ENCODE measurements at regions not wholly inside any gene's neighbourhood (a gene's known extent, or its start where the extent isn't known, plus 50 kb on each side); places are given as distances from the start of the nearest gene placed in this dataset.

DNA sequence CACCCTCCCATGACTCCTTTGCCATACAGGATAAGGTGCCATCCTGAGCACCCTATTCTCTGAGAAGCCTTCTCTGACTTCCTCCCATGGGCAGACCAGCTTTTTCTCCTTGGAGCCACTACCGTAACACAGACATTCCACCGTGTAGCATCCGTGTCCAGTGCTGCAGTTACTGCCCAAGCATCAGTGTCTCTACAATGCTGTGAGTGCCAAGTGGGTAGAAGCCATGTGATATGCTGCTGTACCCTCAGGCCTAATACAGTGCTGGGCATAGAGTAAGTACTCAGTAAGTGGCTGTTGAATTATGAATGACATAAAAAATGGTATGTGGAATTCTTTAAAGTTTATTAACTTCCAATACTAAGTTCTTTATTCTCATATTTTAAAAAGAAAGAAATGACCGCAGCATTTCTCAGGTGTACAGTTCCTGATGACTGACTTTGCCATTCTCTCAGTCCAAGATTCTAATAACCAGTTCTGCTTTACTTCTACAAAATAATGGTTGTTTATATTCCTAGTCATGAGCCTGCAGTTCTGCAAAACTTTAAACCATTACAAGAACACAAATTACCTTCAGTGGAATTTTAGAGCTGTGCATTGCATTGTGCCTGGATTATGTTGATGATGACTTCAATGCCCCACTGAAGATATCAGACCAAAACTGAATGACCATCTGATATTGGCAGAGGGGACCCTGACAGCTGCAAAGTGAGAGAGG is 118.7 kb downstream of the RPAP3 start (continued):
- TF ChIP-seq, protein P1, sequence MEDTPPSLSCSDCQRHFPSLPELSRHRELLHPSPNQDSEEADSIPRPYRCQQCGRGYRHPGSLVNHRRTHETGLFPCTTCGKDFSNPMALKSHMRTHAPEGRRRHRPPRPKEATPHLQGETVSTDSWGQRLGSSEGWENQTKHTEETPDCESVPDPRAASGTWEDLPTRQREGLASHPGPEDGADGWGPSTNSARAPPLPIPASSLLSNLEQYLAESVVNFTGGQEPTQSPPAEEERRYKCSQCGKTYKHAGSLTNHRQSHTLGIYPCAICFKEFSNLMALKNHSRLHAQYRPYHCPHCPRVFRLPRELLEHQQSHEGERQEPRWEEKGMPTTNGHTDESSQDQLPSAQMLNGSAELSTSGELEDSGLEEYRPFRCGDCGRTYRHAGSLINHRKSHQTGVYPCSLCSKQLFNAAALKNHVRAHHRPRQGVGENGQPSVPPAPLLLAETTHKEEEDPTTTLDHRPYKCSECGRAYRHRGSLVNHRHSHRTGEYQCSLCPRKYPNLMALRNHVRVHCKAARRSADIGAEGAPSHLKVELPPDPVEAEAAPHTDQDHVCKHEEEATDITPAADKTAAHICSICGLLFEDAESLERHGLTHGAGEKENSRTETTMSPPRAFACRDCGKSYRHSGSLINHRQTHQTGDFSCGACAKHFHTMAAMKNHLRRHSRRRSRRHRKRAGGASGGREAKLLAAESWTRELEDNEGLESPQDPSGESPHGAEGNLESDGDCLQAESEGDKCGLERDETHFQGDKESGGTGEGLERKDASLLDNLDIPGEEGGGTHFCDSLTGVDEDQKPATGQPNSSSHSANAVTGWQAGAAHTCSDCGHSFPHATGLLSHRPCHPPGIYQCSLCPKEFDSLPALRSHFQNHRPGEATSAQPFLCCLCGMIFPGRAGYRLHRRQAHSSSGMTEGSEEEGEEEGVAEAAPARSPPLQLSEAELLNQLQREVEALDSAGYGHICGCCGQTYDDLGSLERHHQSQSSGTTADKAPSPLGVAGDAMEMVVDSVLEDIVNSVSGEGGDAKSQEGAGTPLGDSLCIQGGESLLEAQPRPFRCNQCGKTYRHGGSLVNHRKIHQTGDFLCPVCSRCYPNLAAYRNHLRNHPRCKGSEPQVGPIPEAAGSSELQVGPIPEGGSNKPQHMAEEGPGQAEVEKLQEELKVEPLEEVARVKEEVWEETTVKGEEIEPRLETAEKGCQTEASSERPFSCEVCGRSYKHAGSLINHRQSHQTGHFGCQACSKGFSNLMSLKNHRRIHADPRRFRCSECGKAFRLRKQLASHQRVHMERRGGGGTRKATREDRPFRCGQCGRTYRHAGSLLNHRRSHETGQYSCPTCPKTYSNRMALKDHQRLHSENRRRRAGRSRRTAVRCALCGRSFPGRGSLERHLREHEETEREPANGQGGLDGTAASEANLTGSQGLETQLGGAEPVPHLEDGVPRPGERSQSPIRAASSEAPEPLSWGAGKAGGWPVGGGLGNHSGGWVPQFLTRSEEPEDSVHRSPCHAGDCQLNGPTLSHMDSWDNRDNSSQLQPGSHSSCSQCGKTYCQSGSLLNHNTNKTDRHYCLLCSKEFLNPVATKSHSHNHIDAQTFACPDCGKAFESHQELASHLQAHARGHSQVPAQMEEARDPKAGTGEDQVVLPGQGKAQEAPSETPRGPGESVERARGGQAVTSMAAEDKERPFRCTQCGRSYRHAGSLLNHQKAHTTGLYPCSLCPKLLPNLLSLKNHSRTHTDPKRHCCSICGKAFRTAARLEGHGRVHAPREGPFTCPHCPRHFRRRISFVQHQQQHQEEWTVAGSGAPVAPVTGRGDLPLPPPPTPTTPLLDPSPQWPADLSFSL (CRISPR knock-in tag; IDR thresholded peaks at IDR 0.05) = no peak

DNA sequence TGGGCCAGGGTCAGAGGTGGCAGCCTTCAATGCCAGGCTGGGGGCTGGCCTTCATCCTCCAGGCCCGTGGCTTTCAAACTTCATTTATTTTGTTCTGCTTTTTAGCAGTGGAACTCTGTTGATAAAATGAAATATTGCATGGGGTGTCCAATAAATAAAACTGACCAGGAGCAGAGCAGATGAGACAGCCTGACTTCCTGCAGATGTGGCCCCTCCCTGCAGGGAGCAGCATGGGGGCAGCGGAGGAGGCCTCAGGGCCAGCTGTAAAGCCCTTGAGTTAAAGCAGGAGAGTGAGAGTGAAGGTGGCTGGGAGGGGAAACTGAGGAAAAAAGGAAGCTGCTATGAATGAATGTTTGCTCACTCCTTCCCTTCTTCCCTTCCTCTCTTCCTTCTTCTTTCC is 120.3 kb downstream of the RPAP3 start:
- no TSS peak for BruUV-seq (replicated peaks)
- in situ Hi-C loops (cut with HindIII; ENCODE audit: extremely low pct_ligation_motif_present, low pct_unique_long_range_greater_than_20kb) (no loop called here), intact Hi-C loops (cut with micrococcal nuclease; ENCODE audit: unreplicated experiment) (no loop called here)
- no peak overlapping the region for H3K9ac ChIP-seq (ENCODE audit: insufficient read depth, low read depth, low read length)
- no peaks in the 10 kb centered on the region for H4K20me1 ChIP-seq (ENCODE audit: insufficient read depth, low read length)
- 5% methylated on average over 2 of the region's 2 CpGs for WGBS (ENCODE audit: low lambda C conversion rate)
- DNase-seq (ENCODE audit: low spot score) (no peak), ATAC-seq (no peak), FAIRE-seq (no peak)
- no peak overlapping the region for H3K27ac ChIP-seq (ENCODE audit: extremely low read length, insufficient read depth, low read length)
- H3K36me3 ChIP-seq (replicated peaks in 1 of 2; ENCODE audit: control insufficient read depth in 1 of 2, insufficient read depth in 2 of 2, low read length in 2 of 2) = no peaks in the 10 kb centered on the region
- CTCF ChIA-PET (ENCODE audit: low intra/inter-chr PET ratio, low total read pairs) = no interaction called here
- H3K79me2 ChIP-seq (ENCODE audit: insufficient read depth, low read length) = no peaks in the 10 kb centered on the region
- no peak overlapping the region for H3K4me2 ChIP-seq (ENCODE audit: low read depth, low read length)
- no peaks in the 10 kb centered on the region for H3K9me3 ChIP-seq (ENCODE audit: low read length)
- H2AFZ ChIP-seq (ENCODE audit: low read length) = no peak overlapping the region
- POLR2A ChIA-PET = no interaction called here
- H3K4me1 ChIP-seq (ENCODE audit: insufficient read depth, low read length) = no peaks in the 10 kb centered on the region
- peaks cover 0 to 4% of the 10 kb centered on the region in 2 experiments; a peak in 2 of 5 replicates for H3K27me3 ChIP-seq (ENCODE audit: control insufficient read depth in 1 of 2, insufficient read depth in 2 of 2, low read length in 2 of 2)
- H3K4me3 ChIP-seq (replicated peaks in 1 of 3; ENCODE audit: insufficient read depth in 1 of 3, low read depth in 2 of 3, low read length in 3 of 3) = no peak overlapping the region
- no peak for TF ChIP-seq ZNF572 (CRISPR knock-in tag; IDR thresholded peaks at IDR 0.05)
- TF ChIP-seq ZNF343 (CRISPR knock-in tag; IDR thresholded peaks at IDR 0.05) = no peak
- TF ChIP-seq KDM4B (CRISPR knock-in tag; IDR thresholded peaks at IDR 0.05) = no peak
- TF ChIP-seq NFATC3 (CRISPR knock-in tag; IDR thresholded peaks at IDR 0.05) = no peak
- TF ChIP-seq, protein P2, sequence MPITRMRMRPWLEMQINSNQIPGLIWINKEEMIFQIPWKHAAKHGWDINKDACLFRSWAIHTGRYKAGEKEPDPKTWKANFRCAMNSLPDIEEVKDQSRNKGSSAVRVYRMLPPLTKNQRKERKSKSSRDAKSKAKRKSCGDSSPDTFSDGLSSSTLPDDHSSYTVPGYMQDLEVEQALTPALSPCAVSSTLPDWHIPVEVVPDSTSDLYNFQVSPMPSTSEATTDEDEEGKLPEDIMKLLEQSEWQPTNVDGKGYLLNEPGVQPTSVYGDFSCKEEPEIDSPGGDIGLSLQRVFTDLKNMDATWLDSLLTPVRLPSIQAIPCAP (CRISPR knock-in tag; IDR thresholded peaks at IDR 0.05; ENCODE audit: low read depth) = no peak
- TF ChIP-seq ZNF225 (CRISPR knock-in tag; IDR thresholded peaks at IDR 0.05) = no peak
- TF ChIP-seq KDM3A (CRISPR knock-in tag; IDR thresholded peaks at IDR 0.05; ENCODE audit: low read depth) = no peak
- no peak for TF ChIP-seq ZBTB42 (CRISPR knock-in tag; IDR thresholded peaks at IDR 0.05)
- TF ChIP-seq ATM (IDR thresholded peaks at IDR 0.05; ENCODE audit: borderline replicate concordance) = no peak
- TF ChIP-seq, protein P3, sequence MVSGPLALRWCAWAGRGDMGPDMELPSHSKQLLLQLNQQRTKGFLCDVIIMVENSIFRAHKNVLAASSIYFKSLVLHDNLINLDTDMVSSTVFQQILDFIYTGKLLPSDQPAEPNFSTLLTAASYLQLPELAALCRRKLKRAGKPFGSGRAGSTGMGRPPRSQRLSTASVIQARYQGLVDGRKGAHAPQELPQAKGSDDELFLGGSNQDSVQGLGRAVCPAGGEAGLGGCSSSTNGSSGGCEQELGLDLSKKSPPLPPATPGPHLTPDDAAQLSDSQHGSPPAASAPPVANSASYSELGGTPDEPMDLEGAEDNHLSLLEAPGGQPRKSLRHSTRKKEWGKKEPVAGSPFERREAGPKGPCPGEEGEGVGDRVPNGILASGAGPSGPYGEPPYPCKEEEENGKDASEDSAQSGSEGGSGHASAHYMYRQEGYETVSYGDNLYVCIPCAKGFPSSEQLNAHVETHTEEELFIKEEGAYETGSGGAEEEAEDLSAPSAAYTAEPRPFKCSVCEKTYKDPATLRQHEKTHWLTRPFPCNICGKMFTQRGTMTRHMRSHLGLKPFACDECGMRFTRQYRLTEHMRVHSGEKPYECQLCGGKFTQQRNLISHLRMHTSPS (CRISPR knock-in tag; IDR thresholded peaks at IDR 0.05; ENCODE audit: low read depth) = no peak
- no peak for TF ChIP-seq ZNF775 (CRISPR knock-in tag; IDR thresholded peaks at IDR 0.05; ENCODE audit: borderline replicate concordance)
- TF ChIP-seq EP300 (IDR thresholded peaks at IDR 0.05; ENCODE audit: low read depth in 2 of 2, low read length in 2 of 2) = no peak
- TF ChIP-seq EP300 (CRISPR knock-in tag; IDR thresholded peaks at IDR 0.05; ENCODE audit: borderline replicate concordance) = no peak

Data from HepG2 (cell line).